Keratinocyte (primary cell): ENCODE measurements at regions not wholly inside any gene's neighbourhood (a gene's known extent, or its start where the extent isn't known, plus 50 kb on each side); places are given as distances from the start of the nearest gene placed in this dataset.

Source experiments
- EZH2 ChIP-seq: IDR thresholded peaks from one replicate; pipeline ENCODE4 v1.6.1; 2012; ENCODE audit warnings: inconsistent platforms, mild to moderate bottlenecking, low read length, moderate library complexity
- TF ChIP-seq, protein P1 (sequence below), 3 experiments: IDR thresholded peaks in 1 of 3; conservative IDR thresholded peaks in 1 of 3; optimal IDR thresholded peaks in 1 of 3; 2 replicates in 2 of 3; 3 replicates in 1 of 3; pipeline versions ENCODE3 to v1.5.1; 2011; ENCODE audit warnings: low read length in 3 of 3, mild to moderate bottlenecking in 3 of 3, moderate library complexity in 2 of 3, control low read depth in 1 of 3, inconsistent platforms in 1 of 3; ENCODE audit not compliant: insufficient read depth in 2 of 3; ENCODE audit errors: extremely low read depth in 1 of 3

DNA sequence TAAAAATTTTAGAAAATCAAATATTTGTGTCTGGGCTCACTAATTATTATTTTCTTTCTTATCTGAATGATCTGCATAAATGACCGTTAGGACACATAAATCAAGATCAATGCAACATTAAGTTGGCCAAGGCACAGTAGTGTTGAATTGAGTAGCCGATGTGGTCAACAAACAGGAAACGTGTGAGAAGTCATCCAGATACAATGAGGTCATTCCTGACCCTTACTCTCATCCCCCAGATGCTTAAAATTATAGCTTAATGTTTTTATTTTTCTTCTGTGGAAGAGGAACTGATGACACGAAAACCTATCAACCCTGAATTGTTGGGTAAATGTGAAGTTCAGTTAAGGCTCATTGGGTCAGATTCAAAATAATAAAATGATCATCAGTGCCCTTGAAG lies 222.9 kb downstream of the RFC3 start:
- TF ChIP-seq, protein P1, sequence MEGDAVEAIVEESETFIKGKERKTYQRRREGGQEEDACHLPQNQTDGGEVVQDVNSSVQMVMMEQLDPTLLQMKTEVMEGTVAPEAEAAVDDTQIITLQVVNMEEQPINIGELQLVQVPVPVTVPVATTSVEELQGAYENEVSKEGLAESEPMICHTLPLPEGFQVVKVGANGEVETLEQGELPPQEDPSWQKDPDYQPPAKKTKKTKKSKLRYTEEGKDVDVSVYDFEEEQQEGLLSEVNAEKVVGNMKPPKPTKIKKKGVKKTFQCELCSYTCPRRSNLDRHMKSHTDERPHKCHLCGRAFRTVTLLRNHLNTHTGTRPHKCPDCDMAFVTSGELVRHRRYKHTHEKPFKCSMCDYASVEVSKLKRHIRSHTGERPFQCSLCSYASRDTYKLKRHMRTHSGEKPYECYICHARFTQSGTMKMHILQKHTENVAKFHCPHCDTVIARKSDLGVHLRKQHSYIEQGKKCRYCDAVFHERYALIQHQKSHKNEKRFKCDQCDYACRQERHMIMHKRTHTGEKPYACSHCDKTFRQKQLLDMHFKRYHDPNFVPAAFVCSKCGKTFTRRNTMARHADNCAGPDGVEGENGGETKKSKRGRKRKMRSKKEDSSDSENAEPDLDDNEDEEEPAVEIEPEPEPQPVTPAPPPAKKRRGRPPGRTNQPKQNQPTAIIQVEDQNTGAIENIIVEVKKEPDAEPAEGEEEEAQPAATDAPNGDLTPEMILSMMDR (optimal IDR thresholded peaks at IDR 0.05 in 1 of 3, IDR thresholded peaks at IDR 0.05 in 1 of 3, conservative IDR thresholded peaks at IDR 0.05 in 1 of 3; ENCODE audit: extremely low read depth in 1 of 3, insufficient read depth in 2 of 3, low read length in 3 of 3) = no peak
- no peak for TF ChIP-seq EZH2
